IMR-90 (cell line): ENCODE measurements at regions not wholly inside any gene's neighbourhood (a gene's known extent, or its start where the extent isn't known, plus 50 kb on each side); places are given as distances from the start of the nearest gene placed in this dataset.
A peak's percentile ranks its signal among the peaks of the same experiment; 100 is the strongest.

Source experiments
- ATAC-seq: fragments of 200-7000 bp; cut with Tn5 transposase; 2 replicates; pipeline ENCODE4 v1.9.1; 2020; ENCODE audit warnings: low read depth, mild to moderate bottlenecking, moderate library complexity
- BruUV-seq: library from RNA; stranded (reverse); fragments of 400-500 nt; replicated peaks from 2 replicates; lab custom pipeline; 2021; lab: Mats Ljungman, UMichigan
- CTCF ChIA-PET: fragments of 300-600 bp; formaldehyde crosslinking; extraction: SDS; loops from one replicate; lab custom pipeline; 2021; ENCODE audit warnings: antibody characterized with exemption; lab: Yijun Ruan, JAX
- POLR2A ChIA-PET: fragments of 300-600 bp; sonication (Branson Sonifier 250); formaldehyde crosslinking; loops from one replicate; lab custom pipeline; 2022; ENCODE audit warnings: antibody characterized with exemption; ENCODE audit not compliant: unreplicated experiment; lab: Charles Lee
- DNase-seq: peaks from one replicate; pipeline ENCODE4 v3.0.0; 2013
- H2AFZ ChIP-seq: replicated peaks from 2 replicates; pipeline ENCODE3; 2013; ENCODE audit warnings: low read length, mild to moderate bottlenecking; ENCODE audit not compliant: poor library complexity
- H2AK5ac ChIP-seq: 2 replicates; pipeline ENCODE4 v1.6.1; 2013; ENCODE audit warnings: low read depth, low read length, inconsistent platforms
- H2AK9ac ChIP-seq: replicated peaks from 2 replicates; pipeline ENCODE3; 2013; ENCODE audit warnings: mild to moderate bottlenecking, low read depth, low read length, moderate library complexity; ENCODE audit not compliant: poor library complexity
- H2BK120ac ChIP-seq: 2 replicates; pipeline ENCODE4 v1.6.1; 2013; ENCODE audit warnings: low read depth, low read length, inconsistent platforms
- H2BK15ac ChIP-seq: 3 replicates; pipeline ENCODE4 v1.6.1; 2013; ENCODE audit warnings: low read depth, low read length, inconsistent platforms
- H2BK20ac ChIP-seq: 2 replicates; pipeline ENCODE4 v1.6.1; 2013; ENCODE audit warnings: low read depth, mild to moderate bottlenecking, inconsistent platforms, low read length, moderate library complexity
- H2BK5ac ChIP-seq: 2 replicates; pipeline ENCODE4 v1.6.1; 2013; ENCODE audit warnings: mild to moderate bottlenecking, low read depth, low read length, inconsistent platforms; ENCODE audit not compliant: poor library complexity, severe bottlenecking
- H3K14ac ChIP-seq: replicated peaks from 2 replicates; pipeline ENCODE4 v1.6.1; 2013; ENCODE audit warnings: low read depth, low read length, inconsistent platforms
- H3K18ac ChIP-seq: 2 replicates; pipeline ENCODE4 v1.6.1; 2013; ENCODE audit warnings: low read depth, low read length, control low read depth
- H3K23ac ChIP-seq: 2 replicates; pipeline ENCODE4 v1.6.1; 2013; ENCODE audit warnings: low read depth, low read length, inconsistent platforms
- H3K27ac ChIP-seq: 2 replicates; pipeline ENCODE4 v1.5.1; 2013; ENCODE audit warnings: mild to moderate bottlenecking, control low read depth, low read length; ENCODE audit not compliant: insufficient read depth
- H3K27me3 ChIP-seq: 2 replicates; pipeline ENCODE4 v1.6.1; 2013; ENCODE audit warnings: low read length; ENCODE audit not compliant: control insufficient read depth, insufficient read depth
- H3K36me3 ChIP-seq: 2 replicates; pipeline ENCODE4 v1.6.1; 2013; ENCODE audit warnings: low read length, mixed read lengths; ENCODE audit not compliant: control insufficient read depth, insufficient read depth
- H3K4ac ChIP-seq: 2 replicates; pipeline ENCODE4 v1.6.1; 2013; ENCODE audit warnings: low read depth, low read length, inconsistent platforms
- H3K4me1 ChIP-seq: 2 replicates; pipeline ENCODE4 v1.6.1; 2013; ENCODE audit warnings: low read length, mixed read lengths; ENCODE audit not compliant: control insufficient read depth, insufficient read depth
- H3K4me2 ChIP-seq: 2 replicates; pipeline ENCODE4 v1.6.1; 2013; ENCODE audit warnings: low read depth, mild to moderate bottlenecking, control low read depth, low read length, moderate library complexity
- H3K4me3 ChIP-seq: 2 replicates; pipeline ENCODE4 v1.5.1; 2013; ENCODE audit warnings: low read depth, mild to moderate bottlenecking, control low read depth, low read length, moderate library complexity; ENCODE audit not compliant: insufficient read depth
- H3K56ac ChIP-seq: 2 replicates; pipeline ENCODE4 v1.6.1; 2013; ENCODE audit warnings: low read length, inconsistent platforms; ENCODE audit not compliant: insufficient read depth; ENCODE audit errors: extremely low read depth
- H3K79me1 ChIP-seq, 2 experiments: 2 replicates each; pipeline ENCODE4 v1.6.1; 2013; ENCODE audit warnings: low read length in 2 of 2, inconsistent platforms in 1 of 2, low read depth in 1 of 2
- H3K9ac ChIP-seq: 2 replicates; pipeline ENCODE4 v1.6.1; 2013; ENCODE audit warnings: low read depth, low read length, control low read depth
- H3K9me1 ChIP-seq: 2 replicates; pipeline ENCODE4 v1.6.1; 2013; ENCODE audit warnings: low read length, inconsistent platforms; ENCODE audit not compliant: insufficient read depth
- H3K9me3 ChIP-seq: 2 replicates; pipeline ENCODE4 v1.6.1; 2013; ENCODE audit warnings: low read length; ENCODE audit not compliant: control insufficient read depth, insufficient read depth
- H4K20me1 ChIP-seq: 2 replicates; pipeline ENCODE4 v1.6.1; 2013; ENCODE audit warnings: low read length, inconsistent platforms; ENCODE audit not compliant: insufficient read depth
- H4K5ac ChIP-seq: 2 replicates; pipeline ENCODE4 v1.6.1; 2013; ENCODE audit warnings: mild to moderate bottlenecking, low read depth, low read length, control low read depth
- H4K8ac ChIP-seq, 2 experiments: 2 replicates each; pipeline ENCODE4 v1.6.1; 2013; ENCODE audit warnings: low read depth in 2 of 2, low read length in 2 of 2, control low read depth in 1 of 2, inconsistent platforms in 1 of 2
- H4K91ac ChIP-seq: 2 replicates; pipeline ENCODE4 v1.6.1; 2013; ENCODE audit warnings: low read depth, low read length, inconsistent platforms; ENCODE audit not compliant: insufficient read depth
- BHLHE40 ChIP-seq: fragments of 150-350 bp; IDR thresholded peaks from 2 replicates; pipeline ENCODE4 v1.6.1; 2016; ENCODE audit warnings: mild to moderate bottlenecking, low read depth, low read length
- CEBPB ChIP-seq: IDR thresholded peaks from 2 replicates; pipeline ENCODE4 v1.6.1; 2012; ENCODE audit warnings: low read depth, low read length, improper control_type of control experiment
- CHD1 ChIP-seq: IDR thresholded peaks from 2 replicates; pipeline ENCODE4 v1.6.1; 2012; ENCODE audit warnings: low read depth, low read length, improper control_type of control experiment
- FOS ChIP-seq: fragments of 150-350 bp; IDR thresholded peaks from 2 replicates; pipeline ENCODE4 v1.6.1; 2016; ENCODE audit warnings: low read depth, low read length
- MAFK ChIP-seq: IDR thresholded peaks from 2 replicates; pipeline ENCODE4 v1.6.1; 2012; ENCODE audit warnings: low read depth, low read length, improper control_type of control experiment
- MAZ ChIP-seq: IDR thresholded peaks from 2 replicates; pipeline ENCODE4 v1.6.1; 2012; ENCODE audit warnings: low read depth, mild to moderate bottlenecking, low read length, improper control_type of control experiment, moderate library complexity, borderline replicate concordance
- MXI1 ChIP-seq: IDR thresholded peaks from 2 replicates; pipeline ENCODE4 v1.6.1; 2012; ENCODE audit warnings: low read depth, mild to moderate bottlenecking, low read length, moderate library complexity, borderline replicate concordance
- NFE2L2 ChIP-seq: fragments of 150-350 bp; IDR thresholded peaks from 2 replicates; pipeline ENCODE4 v1.6.1; 2016; ENCODE audit warnings: low read depth, mild to moderate bottlenecking, low read length
- RAD21 ChIP-seq: IDR thresholded peaks from 2 replicates; pipeline ENCODE4 v1.6.1; 2012; ENCODE audit warnings: low read length, improper control_type of control experiment
- RCOR1 ChIP-seq: IDR thresholded peaks from 2 replicates; pipeline ENCODE4 v1.6.1; 2012; ENCODE audit warnings: mild to moderate bottlenecking, low read length, improper control_type of control experiment; ENCODE audit not compliant: insufficient replicate concordance
- RFX5 ChIP-seq: IDR thresholded peaks from 2 replicates; pipeline ENCODE4 v1.8.0; 2012; ENCODE audit warnings: low read depth, mild to moderate bottlenecking, low read length, moderate library complexity
- SMC3 ChIP-seq: fragments of 150-350 bp; IDR thresholded peaks from 2 replicates; pipeline ENCODE4 v1.6.1; 2016; ENCODE audit warnings: low read depth, mild to moderate bottlenecking, antibody characterized with exemption, low read length, moderate library complexity
- WGBS, 2 experiments: methylation state at CpG; one replicate each; pipeline versions ENCODE4 v1.1.5 to v1.1.7; 2013; ENCODE audit warnings: missing lambda C conversion rate in 2 of 2; ENCODE audit not compliant: insufficient read length in 1 of 2; ENCODE audit errors: extremely low coverage in 2 of 2; 5-methylcytosine and 5-hydroxymethylcytosine counted together
- dilution Hi-C: fragments of 300-500 bp; cut with HindIII; formaldehyde crosslinking; loops from one replicate; pipeline ENCODE4 v1.14.3; 2018; ENCODE audit warnings: low sequenced_read_pairs; ENCODE audit not compliant: unreplicated experiment
- in situ Hi-C: fragments of 300-500 bp; cut with MboI; formaldehyde crosslinking; loops from 3 replicates; pipeline ENCODE4 v1.14.3; 2019; ENCODE audit warnings: low sequenced_read_pairs, inconsistent platforms, mixed read lengths
- intact Hi-C: fragments of 100-400 bp; cut with micrococcal nuclease; formaldehyde crosslinking; loops from 2 replicates; pipeline ENCODE4 v1.10.0; 2022
- TF ChIP-seq, protein P1 (sequence below): fragments of 150-350 bp; IDR thresholded peaks from 2 replicates; pipeline ENCODE4 v1.6.1; 2017; ENCODE audit warnings: mild to moderate bottlenecking, antibody characterized with exemption, low read length, low read depth
- TF ChIP-seq, protein P2 (sequence below): fragments of 150-350 bp; IDR thresholded peaks from 2 replicates; pipeline ENCODE4 v1.6.1; 2016; ENCODE audit warnings: low read depth, mild to moderate bottlenecking, low read length, moderate library complexity, borderline replicate concordance
- TF ChIP-seq, protein P3 (sequence below): conservative IDR thresholded peaks from 2 replicates; pipeline ENCODE4 v1.5.1; 2012; ENCODE audit warnings: mild to moderate bottlenecking, low read depth, low read length, improper control_type of control experiment

DNA sequence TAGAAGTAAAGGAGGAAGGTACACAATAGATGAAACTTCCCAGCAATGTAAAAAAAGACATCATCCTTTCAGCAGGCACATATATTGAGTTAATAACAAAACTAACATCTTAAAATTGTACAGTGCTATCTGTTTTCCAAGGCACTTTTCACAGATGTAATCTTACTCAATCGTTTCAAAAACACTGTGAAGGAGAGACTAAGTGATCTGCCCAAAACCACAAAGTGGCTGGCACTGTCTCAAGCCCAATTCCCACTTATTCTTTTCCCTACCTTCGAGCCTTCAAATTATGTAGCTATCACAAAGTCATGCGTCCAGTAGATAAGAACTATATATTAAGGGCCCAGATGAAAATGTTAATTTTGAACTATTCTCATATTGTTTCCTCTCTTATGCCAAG lies 193.6 kb upstream of the RASSF8 start:
- ChIA-PET POLR2A (no interaction called here), CTCF (no interaction called here)
- H3K14ac ChIP-seq = no peak overlapping the region
- H3K9me3 ChIP-seq = no peaks in the 10 kb centered on the region
- no peak overlapping the region for H3K23ac ChIP-seq
- no peaks in the 10 kb centered on the region for H4K20me1 ChIP-seq
- no CpG with 5 or more reads among the region's 3 CpGs for WGBS, 2 experiments
- no peak overlapping the region for H2BK120ac ChIP-seq
- BruUV-seq = no TSS peak
- no peak overlapping the region for H3K4me2 ChIP-seq
- dilution Hi-C loops (no loop called here), in situ Hi-C loops (no loop called here), intact Hi-C loops (loop anchor here (5.0 kb wide), 1 partner anchor 197 kb away; no protein-coding TSS in a partner anchor)
- H3K27me3 ChIP-seq = no peaks in the 10 kb centered on the region
- H4K5ac ChIP-seq = no peak overlapping the region
- peaks cover 10% of the 10 kb centered on the region for H3K4me1 ChIP-seq
- no peak overlapping the region for H2AFZ ChIP-seq
- TF ChIP-seq RFX5 = no peak
- TF ChIP-seq, protein P1, sequence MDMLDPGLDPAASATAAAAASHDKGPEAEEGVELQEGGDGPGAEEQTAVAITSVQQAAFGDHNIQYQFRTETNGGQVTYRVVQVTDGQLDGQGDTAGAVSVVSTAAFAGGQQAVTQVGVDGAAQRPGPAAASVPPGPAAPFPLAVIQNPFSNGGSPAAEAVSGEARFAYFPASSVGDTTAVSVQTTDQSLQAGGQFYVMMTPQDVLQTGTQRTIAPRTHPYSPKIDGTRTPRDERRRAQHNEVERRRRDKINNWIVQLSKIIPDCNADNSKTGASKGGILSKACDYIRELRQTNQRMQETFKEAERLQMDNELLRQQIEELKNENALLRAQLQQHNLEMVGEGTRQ = no peak
- no peak for TF ChIP-seq RCOR1
- TF ChIP-seq, protein P2, sequence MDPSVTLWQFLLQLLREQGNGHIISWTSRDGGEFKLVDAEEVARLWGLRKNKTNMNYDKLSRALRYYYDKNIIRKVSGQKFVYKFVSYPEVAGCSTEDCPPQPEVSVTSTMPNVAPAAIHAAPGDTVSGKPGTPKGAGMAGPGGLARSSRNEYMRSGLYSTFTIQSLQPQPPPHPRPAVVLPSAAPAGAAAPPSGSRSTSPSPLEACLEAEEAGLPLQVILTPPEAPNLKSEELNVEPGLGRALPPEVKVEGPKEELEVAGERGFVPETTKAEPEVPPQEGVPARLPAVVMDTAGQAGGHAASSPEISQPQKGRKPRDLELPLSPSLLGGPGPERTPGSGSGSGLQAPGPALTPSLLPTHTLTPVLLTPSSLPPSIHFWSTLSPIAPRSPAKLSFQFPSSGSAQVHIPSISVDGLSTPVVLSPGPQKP = no peak
- no peak for TF ChIP-seq NFE2L2
- TF ChIP-seq FOS = no peak
- TF ChIP-seq MAFK = no peak
- TF ChIP-seq SMC3 = no peak
- TF ChIP-seq, protein P3, sequence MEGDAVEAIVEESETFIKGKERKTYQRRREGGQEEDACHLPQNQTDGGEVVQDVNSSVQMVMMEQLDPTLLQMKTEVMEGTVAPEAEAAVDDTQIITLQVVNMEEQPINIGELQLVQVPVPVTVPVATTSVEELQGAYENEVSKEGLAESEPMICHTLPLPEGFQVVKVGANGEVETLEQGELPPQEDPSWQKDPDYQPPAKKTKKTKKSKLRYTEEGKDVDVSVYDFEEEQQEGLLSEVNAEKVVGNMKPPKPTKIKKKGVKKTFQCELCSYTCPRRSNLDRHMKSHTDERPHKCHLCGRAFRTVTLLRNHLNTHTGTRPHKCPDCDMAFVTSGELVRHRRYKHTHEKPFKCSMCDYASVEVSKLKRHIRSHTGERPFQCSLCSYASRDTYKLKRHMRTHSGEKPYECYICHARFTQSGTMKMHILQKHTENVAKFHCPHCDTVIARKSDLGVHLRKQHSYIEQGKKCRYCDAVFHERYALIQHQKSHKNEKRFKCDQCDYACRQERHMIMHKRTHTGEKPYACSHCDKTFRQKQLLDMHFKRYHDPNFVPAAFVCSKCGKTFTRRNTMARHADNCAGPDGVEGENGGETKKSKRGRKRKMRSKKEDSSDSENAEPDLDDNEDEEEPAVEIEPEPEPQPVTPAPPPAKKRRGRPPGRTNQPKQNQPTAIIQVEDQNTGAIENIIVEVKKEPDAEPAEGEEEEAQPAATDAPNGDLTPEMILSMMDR = no peak
- no peak for TF ChIP-seq MAZ
- TF ChIP-seq CEBPB = no peak
- no peak for TF ChIP-seq RAD21
- no peak for TF ChIP-seq BHLHE40
- no peak for TF ChIP-seq CHD1
- TF ChIP-seq MXI1 = no peak
- no peak overlapping the region for H4K8ac ChIP-seq
- no peak overlapping the region for H2AK5ac ChIP-seq
- H3K9me1 ChIP-seq = 0 out of 2 replicates have a peak, but pooled peaks cover 3% of the 10 kb centered on the region
- no peaks in the 10 kb centered on the region for H3K79me1 ChIP-seq
- no peak overlapping the region for H4K91ac ChIP-seq
- H3K27ac ChIP-seq = no peak overlapping the region
- H3K56ac ChIP-seq = no peak overlapping the region
- ATAC-seq (no peak), DNase-seq (no peak)
- no peak overlapping the region for H3K4me3 ChIP-seq
- H2BK5ac ChIP-seq = no peak overlapping the region
- peak overlapping the region; percentile 64; the same call in 1 of the 2 replicates for H3K18ac ChIP-seq
- H3K36me3 ChIP-seq = no peaks in the 10 kb centered on the region
- H2BK15ac ChIP-seq = no peak overlapping the region
- H2AK9ac ChIP-seq = no peak overlapping the region
- H3K4ac ChIP-seq = no peak overlapping the region
- no peak overlapping the region for H3K9ac ChIP-seq
- no peak overlapping the region; the same call in 1 of the 2 replicates for H2BK20ac ChIP-seq
